Motor neuron (in vitro differentiated cells): ENCODE measurements at regions not wholly inside any gene's neighbourhood (a gene's known extent, or its start where the extent isn't known, plus 50 kb on each side); places are given as distances from the start of the nearest gene placed in this dataset.

Source experiments
- ATAC-seq, 8 experiments: fragments of 200-7000 bp; cut with Tn5 transposase; replicated peaks in 6 of 8; 2 replicates each; pipeline ENCODE4 v1.8.0; 2021; ENCODE audit warnings: mild to moderate bottlenecking in 8 of 8, moderate library complexity in 8 of 8
- H3K27ac ChIP-seq, 2 donors: fragments of 250-450 bp; sonication (Bioruptor Pico); 2 replicates each; pipeline ENCODE4 v1.9.0; 2021; ENCODE audit warnings: antibody characterized with exemption in 2 of 2, mild to moderate bottlenecking in 2 of 2, moderate library complexity in 1 of 2
- H3K4me1 ChIP-seq, 2 donors: fragments of 250-450 bp; sonication (Bioruptor Pico); replicated peaks in 1 of 2; 2 replicates each; pipeline ENCODE4 v1.6.1; 2021; ENCODE audit warnings: antibody characterized with exemption in 2 of 2, mild to moderate bottlenecking in 2 of 2, moderate library complexity in 1 of 2
- H3K4me3 ChIP-seq, 5 donors: fragments of 250-450 bp; sonication (Bioruptor Pico); 2 replicates each; pipeline ENCODE4 v1.9.0; 2021; ENCODE audit warnings: antibody characterized with exemption in 5 of 5, mild to moderate bottlenecking in 5 of 5, moderate library complexity in 4 of 5
- WGBS, 10 experiments: fragments of 450-650 bp; shearing (Covaris generic); methylation state at CpG; one replicate each; pipeline ENCODE4 v1.0.0; 2022; 5-methylcytosine and 5-hydroxymethylcytosine counted together
- in situ Hi-C, 9 experiments: fragments of 400-800 bp; cut with MboI; loops; one replicate each; pipeline ENCODE4 v1.15.0; 2021; ENCODE audit warnings: low sequenced_read_pairs in 9 of 9, low pct_unique_long_range_greater_than_20kb in 2 of 9; ENCODE audit not compliant: unreplicated experiment in 9 of 9

- Histone ChIP-seq H3K4me1 (peaks cover 3 to 6% of the 10 kb centered on the region in 2 donors), H3K27ac (no peak overlapping the region), H3K4me3 (no peak overlapping the region)
- no peak for ATAC-seq
- in situ Hi-C loops: no loop called here
- 8 to 78% (median 36%) methylated on average over 1 to 2 of the region's 2 CpGs; no CpG with 5 or more reads in 2 of the 10 experiments for WGBS, 10 experiments
Observed at GRCh38 chr1:30452170-30452569, 271.2 kb downstream of the MATN1 start.

- no peak for ATAC-seq
- 60 to 100% (median 87%) methylated on average over 2 to 10 of the region's 14 CpGs; no CpG with 5 or more reads in 4 of the 10 experiments for WGBS, 10 experiments
- Histone ChIP-seq H3K4me3 (no peak overlapping the region), H3K27ac (no peak overlapping the region), H3K4me1 (peaks cover 3 to 6% of the 10 kb centered on the region in 2 donors)
- in situ Hi-C loops: no loop called here
Observed at GRCh38 chr1:30451532-30452125, 271.8 kb downstream of the MATN1 start.

- Histone ChIP-seq H3K27ac (no peak overlapping the region), H3K4me1 (peaks cover 3 to 6% of the 10 kb centered on the region in 2 donors), H3K4me3 (no peak overlapping the region)
- ATAC-seq: peak in 5 of 8 experiments; percentile 61 to 97 (median 90)
- 20 to 50% (median 40%) methylated on average over 1 to 4 of the region's 5 CpGs; no CpG with 5 or more reads in 3 of the 10 experiments for WGBS, 10 experiments
- in situ Hi-C loops: no loop called here
Observed at GRCh38 chr1:30450818-30451233, 272.6 kb downstream of the MATN1 start.

GRCh38 chr1:30450148-30450817, 273.1 kb downstream of the MATN1 start:
- Histone ChIP-seq H3K27ac (no peak overlapping the region), H3K4me1 (peaks cover 3 to 6% of the 10 kb centered on the region in 2 donors), H3K4me3 (no peak overlapping the region)
- in situ Hi-C loops: no loop called here
- WGBS, 10 experiments: 0 to 78% (median 53%) methylated on average over 2 to 6 of the region's 7 CpGs; no CpG with 5 or more reads in 3 of the 10 experiments
- no peak for ATAC-seq

- no peak for ATAC-seq
- no peak overlapping the region for H3K27ac ChIP-seq
- no peak overlapping the region for H3K4me3 ChIP-seq
- H3K4me1 ChIP-seq: peaks cover 3 to 6% of the 10 kb centered on the region in 2 donors
- in situ Hi-C loops: no loop called here
- 68 to 88% (median 84%) methylated on average over 3 of the region's 4 CpGs; no CpG with 5 or more reads in 7 of the 10 experiments for WGBS, 10 experiments
Observed at GRCh38 chr1:30449428-30450147, 273.8 kb downstream of the MATN1 start.

- ATAC-seq: no peak
- WGBS, 10 experiments: 58 to 91% (median 69%) methylated on average over 1 to 5 of the region's 5 CpGs; no CpG with 5 or more reads in 6 of the 10 experiments
- H3K4me3 ChIP-seq: no peak overlapping the region
- peaks cover 3 to 6% of the 10 kb centered on the region in 2 donors for H3K4me1 ChIP-seq
- no peak overlapping the region for H3K27ac ChIP-seq
- in situ Hi-C loops: no loop called here
Observed at GRCh38 chr1:30449003-30449402, 274.4 kb downstream of the MATN1 start.

GRCh38 chr1:30447701-30448100, 275.7 kb downstream of the MATN1 start:
- WGBS, 10 experiments: 0 to 100% (median 58%) methylated on average over 1 to 3 of the region's 3 CpGs; no CpG with 5 or more reads in 4 of the 10 experiments
- peaks cover 3 to 6% of the 10 kb centered on the region in 2 donors for H3K4me1 ChIP-seq
- no peak for ATAC-seq
- in situ Hi-C loops: no loop called here
- H3K27ac ChIP-seq: no peak overlapping the region
- no peak overlapping the region for H3K4me3 ChIP-seq

GRCh38 chr1:30447080-30447479, 276.3 kb downstream of the MATN1 start:
- in situ Hi-C loops: no loop called here
- 0 to 70% (median 56%) methylated on average over 1 to 6 of the region's 6 CpGs; no CpG with 5 or more reads in 5 of the 10 experiments for WGBS, 10 experiments

GRCh38 chr1:30446508-30446907, 276.9 kb downstream of the MATN1 start:
- WGBS, 10 experiments: 27 to 50% (median 43%) methylated on average over 2 to 6 of the region's 9 CpGs; no CpG with 5 or more reads in 7 of the 10 experiments
- Histone ChIP-seq H3K27ac (no peak overlapping the region), H3K4me1 (peaks cover 3 to 5% of the 10 kb centered on the region in 2 donors), H3K4me3 (no peak overlapping the region)
- peak in 1 of 8 experiments; percentile 15 for ATAC-seq
- in situ Hi-C loops: no loop called here

More at GRCh38 chr1:30447080-30447479, 276.3 kb downstream of the MATN1 start:
- H3K27ac ChIP-seq: no peak overlapping the region
- no peak overlapping the region for H3K4me3 ChIP-seq
- no peak for ATAC-seq
- peaks cover 3 to 6% of the 10 kb centered on the region in 2 donors for H3K4me1 ChIP-seq

GRCh38 chr1:30446095-30446494, 277.3 kb downstream of the MATN1 start:
- WGBS, 10 experiments: 33 to 100% (median 54%) methylated on average over 1 to 8 of the region's 11 CpGs; no CpG with 5 or more reads in 4 of the 10 experiments
- Histone ChIP-seq H3K4me3 (no peak overlapping the region), H3K4me1 (peaks cover under 1% of the 10 kb centered on the region in 2 donors), H3K27ac (no peak overlapping the region)
- in situ Hi-C loops: no loop called here
- no peak for ATAC-seq

- in situ Hi-C loops: no loop called here
- Histone ChIP-seq H3K4me3 (no peak overlapping the region), H3K27ac (no peak overlapping the region), H3K4me1 (no peaks in the 10 kb centered on the region)
- 19 to 100% (median 70%) methylated on average over 1 to 6 of the region's 10 CpGs; no CpG with 5 or more reads in 4 of the 10 experiments for WGBS, 10 experiments
- ATAC-seq: no peak
Observed at GRCh38 chr1:30445449-30445848, 277.9 kb downstream of the MATN1 start.

GRCh38 chr1:30444850-30445249, 278.5 kb downstream of the MATN1 start:
- in situ Hi-C loops: no loop called here
- Histone ChIP-seq H3K4me3 (no peak overlapping the region), H3K27ac (no peak overlapping the region), H3K4me1 (no peaks in the 10 kb centered on the region)
- 0 to 100% (median 26%) methylated on average over 1 to 2 of the region's 2 CpGs; no CpG with 5 or more reads in 4 of the 10 experiments for WGBS, 10 experiments
- peak in 1 of 8 experiments; percentile 36 for ATAC-seq

- in situ Hi-C loops: no loop called here
- 0 to 88% (median 50%) methylated on average over 1 of the region's 1 CpG; no CpG with 5 or more reads in 5 of the 10 experiments for WGBS, 10 experiments
- ATAC-seq: peak in 3 of 8 experiments; percentile 22 to 78 (median 46)
- H3K4me1 ChIP-seq: no peaks in the 10 kb centered on the region
- no peak overlapping the region for H3K27ac ChIP-seq
- H3K4me3 ChIP-seq: no peak overlapping the region
Observed at GRCh38 chr1:30444401-30444800, 279.0 kb downstream of the MATN1 start.
